Gastrocnemius medialis (tissue), 4 donors: ENCODE measurements at regions not wholly inside any gene's neighbourhood (a gene's known extent, or its start where the extent isn't known, plus 50 kb on each side); places are given as distances from the start of the nearest gene placed in this dataset.

ENCODE experiments used
- ATAC-seq, 2 donors: fragments of 150-250 bp; one replicate each; pipeline ENCODE4 v1.9.1; 2016
- DNase-seq, 2 donors: peaks; one replicate each; pipeline ENCODE4 v3.0.0-alpha.2; 2019
- H3K27ac ChIP-seq, 4 donors: fragments of 200-600 bp; sonication (generic); 1 replicate in 1 of 4; 2 replicates in 3 of 4; pipeline ENCODE4 v1.5.1; 2016 to 2018; ENCODE audit warnings: mild to moderate bottlenecking in 2 of 4, moderate library complexity in 1 of 4
- H3K27me3 ChIP-seq, 3 donors: fragments of 200-600 bp; sonication (generic) in 2 of 3; 1 replicate in 1 of 3; 2 replicates in 2 of 3; pipeline versions ENCODE4 v1.5.1 to v1.6.0; 2016 to 2019; ENCODE audit warnings: mild to moderate bottlenecking in 1 of 3, moderate library complexity in 1 of 3
- H3K36me3 ChIP-seq, 2 donors: fragments of 200-600 bp; sonication (generic) in 1 of 2; one replicate each; pipeline ENCODE4 v1.5.1; 2017 to 2018
- H3K4me1 ChIP-seq, 2 donors: fragments of 200-600 bp; sonication (generic) in 1 of 2; one replicate each; pipeline ENCODE4 v1.5.1; 2016 to 2017; ENCODE audit warnings: mild to moderate bottlenecking in 2 of 2
- H3K4me3 ChIP-seq, 4 donors: fragments of 200-600 bp; sonication (generic) in 3 of 4; 1 replicate in 1 of 4; 2 replicates in 3 of 4; pipeline ENCODE4 v1.5.1; 2016 to 2019; ENCODE audit warnings: mild to moderate bottlenecking in 2 of 4
- H3K9me3 ChIP-seq, 3 donors: fragments of 200-600 bp; sonication (generic) in 2 of 3; 1 replicate in 1 of 3; 2 replicates in 2 of 3; pipeline ENCODE4 v1.5.1; 2016 to 2019
- POLR2A ChIP-seq, 2 donors: fragments of 450-650 bp; IDR thresholded peaks; one replicate each; pipeline ENCODE4 v1.6.1; 2017; ENCODE audit warnings: antibody characterized with exemption in 2 of 2, mild to moderate bottlenecking in 2 of 2, moderate library complexity in 2 of 2
- in situ Hi-C, 4 donors: fragments of 200-750 bp; cut with MboI; loops; one replicate each; pipeline versions ENCODE4 v1.15.0 to v1.8.0; 2017; ENCODE audit warnings: low sequenced_read_pairs in 4 of 4
- intact Hi-C: fragments of 100-400 bp; cut with DNase I; formaldehyde crosslinking; loops from one replicate; pipeline ENCODE4 v1.15.1; 2023; ENCODE audit warnings: low total_unique reads
- TF ChIP-seq, protein P1 (sequence below), 5 experiments: fragments of 450-650 bp in 3 of 5; fragments of 200-600 bp in 2 of 5; sonication (generic) in 2 of 5; IDR thresholded peaks in 4 of 5; conservative IDR thresholded peaks in 1 of 5; 1 replicate in 4 of 5; 2 replicates in 1 of 5; pipeline ENCODE4 v1.5.1; 2016 to 2019; ENCODE audit warnings: antibody characterized with exemption in 5 of 5, mild to moderate bottlenecking in 3 of 5, moderate library complexity in 3 of 5

DNA sequence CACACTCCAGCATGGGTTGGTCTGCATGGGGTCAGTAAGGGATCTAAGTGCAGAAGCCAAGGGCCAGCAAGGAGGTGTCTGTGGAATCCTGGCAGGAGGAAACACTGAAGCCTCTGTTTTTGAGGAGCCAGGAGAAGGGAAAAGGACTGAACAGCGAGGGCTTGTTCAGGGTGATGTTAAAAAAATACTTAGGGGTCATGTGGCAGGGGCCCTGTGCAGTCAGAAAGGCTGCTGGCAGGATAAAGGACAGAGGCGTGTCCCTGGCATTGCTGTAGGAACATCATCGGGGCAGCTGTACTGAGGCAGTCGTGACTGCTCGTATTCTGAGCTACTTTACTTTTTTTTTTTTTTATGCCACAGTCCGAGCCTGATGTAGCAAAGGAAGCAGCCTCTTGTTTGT lies 127.1 kb upstream of the ZFP64 start:
- Histone ChIP-seq H3K4me1 (no peaks in the 10 kb centered on the region), H3K9me3 (no peaks in the 10 kb centered on the region), H3K4me3 (no peak overlapping the region), H3K27me3 (no peaks in the 10 kb centered on the region), H3K36me3 (no peaks in the 10 kb centered on the region), H3K27ac (no peak overlapping the region)
- no peak for ATAC-seq
- TF ChIP-seq, protein P1, sequence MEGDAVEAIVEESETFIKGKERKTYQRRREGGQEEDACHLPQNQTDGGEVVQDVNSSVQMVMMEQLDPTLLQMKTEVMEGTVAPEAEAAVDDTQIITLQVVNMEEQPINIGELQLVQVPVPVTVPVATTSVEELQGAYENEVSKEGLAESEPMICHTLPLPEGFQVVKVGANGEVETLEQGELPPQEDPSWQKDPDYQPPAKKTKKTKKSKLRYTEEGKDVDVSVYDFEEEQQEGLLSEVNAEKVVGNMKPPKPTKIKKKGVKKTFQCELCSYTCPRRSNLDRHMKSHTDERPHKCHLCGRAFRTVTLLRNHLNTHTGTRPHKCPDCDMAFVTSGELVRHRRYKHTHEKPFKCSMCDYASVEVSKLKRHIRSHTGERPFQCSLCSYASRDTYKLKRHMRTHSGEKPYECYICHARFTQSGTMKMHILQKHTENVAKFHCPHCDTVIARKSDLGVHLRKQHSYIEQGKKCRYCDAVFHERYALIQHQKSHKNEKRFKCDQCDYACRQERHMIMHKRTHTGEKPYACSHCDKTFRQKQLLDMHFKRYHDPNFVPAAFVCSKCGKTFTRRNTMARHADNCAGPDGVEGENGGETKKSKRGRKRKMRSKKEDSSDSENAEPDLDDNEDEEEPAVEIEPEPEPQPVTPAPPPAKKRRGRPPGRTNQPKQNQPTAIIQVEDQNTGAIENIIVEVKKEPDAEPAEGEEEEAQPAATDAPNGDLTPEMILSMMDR (IDR thresholded peaks at IDR 0.05 in 4 of 5, conservative IDR thresholded peaks at IDR 0.05 in 1 of 5), result no peak
- TF ChIP-seq POLR2A (IDR thresholded peaks at IDR 0.05), result no peak
- DNase-seq, result no peak
- in situ Hi-C loops, result loop anchor here in 1 of 4 donors (25.0 kb wide), 1 partner anchor 1219 kb away; no protein-coding TSS in a partner anchor
- intact Hi-C loops, result no loop called here

DNA sequence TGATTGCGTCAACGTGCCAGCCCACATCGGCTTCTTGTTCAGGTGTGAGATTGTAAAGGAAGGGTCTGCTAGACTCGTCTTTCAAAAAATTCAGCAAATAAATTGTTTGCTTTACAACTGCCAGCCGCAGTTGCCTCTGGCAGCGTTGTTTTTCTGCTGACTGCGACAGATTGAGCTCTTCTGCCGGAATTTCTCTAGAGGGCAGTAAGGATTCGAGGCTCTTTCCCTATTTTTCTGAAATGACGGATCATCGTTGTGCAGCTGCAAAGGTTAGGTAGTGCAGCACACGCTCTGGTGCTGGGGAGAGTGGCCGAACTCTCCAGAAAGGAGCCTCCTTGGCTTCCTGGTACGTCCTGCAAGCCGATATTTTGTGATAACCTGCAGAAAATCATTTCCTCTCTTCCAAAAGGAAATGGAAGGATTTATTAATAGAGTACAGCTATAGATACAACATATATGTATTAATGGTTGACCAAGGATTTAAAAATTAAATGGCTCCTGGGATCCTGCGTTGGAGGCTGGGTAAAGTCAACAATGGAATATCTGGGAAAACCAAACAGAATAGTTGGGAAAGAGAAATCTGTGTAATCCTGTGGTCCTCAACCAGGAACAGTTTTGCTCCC lies 121.9 kb upstream of the ZFP64 start:
- Histone ChIP-seq H3K36me3 (no peaks in the 10 kb centered on the region), H3K27ac (no peak overlapping the region), H3K4me1 (peaks cover 3 to 5% of the 10 kb centered on the region in 2 donors), H3K9me3 (no peaks in the 10 kb centered on the region), H3K4me3 (no peak overlapping the region), H3K27me3 (no peaks in the 10 kb centered on the region)
- intact Hi-C loops, result no loop called here
- in situ Hi-C loops, result loop anchor here in 2 of 4 donors (5.0 to 25.0 kb wide), 2 partner anchors 1224 to 1234 kb away; no protein-coding TSS in a partner anchor
- DNase-seq (no peak), ATAC-seq (no peak)
- TF ChIP-seq, protein P1 (IDR thresholded peaks at IDR 0.05 in 4 of 5, conservative IDR thresholded peaks at IDR 0.05 in 1 of 5), result no peak
- TF ChIP-seq POLR2A (IDR thresholded peaks at IDR 0.05), result no peak

DNA sequence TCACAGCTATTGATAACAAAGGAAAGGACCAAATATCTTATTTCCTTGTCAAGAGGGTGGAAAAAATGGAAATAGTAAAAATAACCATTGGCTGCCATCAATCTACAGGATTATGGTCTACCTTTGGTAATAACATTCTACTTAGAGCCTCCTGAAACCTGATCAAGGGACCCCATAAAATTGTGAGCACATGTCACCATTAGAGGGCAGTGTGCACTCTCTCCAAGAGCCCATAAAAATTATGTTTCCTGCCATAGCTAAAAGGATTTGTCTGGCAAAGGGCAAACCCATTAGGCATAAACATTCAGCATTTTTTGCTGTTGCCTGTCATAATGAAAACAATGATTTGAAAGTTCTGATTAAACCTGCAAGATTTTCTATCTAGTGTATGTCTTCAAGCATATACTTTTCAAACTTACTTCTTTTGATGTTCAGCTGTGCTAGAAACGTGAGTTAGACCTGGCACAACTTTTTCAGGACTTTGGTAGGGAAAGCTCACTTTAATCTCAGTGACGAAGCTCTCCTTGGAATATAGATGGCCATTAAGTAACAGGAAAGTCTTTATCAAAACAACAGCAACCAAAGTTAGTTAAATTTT lies 120.7 kb upstream of the ZFP64 start:
- Histone ChIP-seq H3K27ac (no peak overlapping the region), H3K36me3 (no peaks in the 10 kb centered on the region), H3K4me1 (peaks cover 3 to 5% of the 10 kb centered on the region in 2 donors), H3K9me3 (no peaks in the 10 kb centered on the region), H3K4me3 (no peak overlapping the region), H3K27me3 (no peaks in the 10 kb centered on the region)
- no peak for TF ChIP-seq POLR2A (IDR thresholded peaks at IDR 0.05)
- TF ChIP-seq, protein P1 (IDR thresholded peaks at IDR 0.05 in 4 of 5, conservative IDR thresholded peaks at IDR 0.05 in 1 of 5), result peak in 3 of 5 experiments; percentile 14 to 50 (median 50)
- in situ Hi-C loops, result loop anchor here in 2 of 4 donors (5.0 to 25.0 kb wide), 2 partner anchors 1225 to 1235 kb away; no protein-coding TSS in a partner anchor
- intact Hi-C loops, result no loop called here
- DNase-seq (no peak), ATAC-seq (no peak)

DNA sequence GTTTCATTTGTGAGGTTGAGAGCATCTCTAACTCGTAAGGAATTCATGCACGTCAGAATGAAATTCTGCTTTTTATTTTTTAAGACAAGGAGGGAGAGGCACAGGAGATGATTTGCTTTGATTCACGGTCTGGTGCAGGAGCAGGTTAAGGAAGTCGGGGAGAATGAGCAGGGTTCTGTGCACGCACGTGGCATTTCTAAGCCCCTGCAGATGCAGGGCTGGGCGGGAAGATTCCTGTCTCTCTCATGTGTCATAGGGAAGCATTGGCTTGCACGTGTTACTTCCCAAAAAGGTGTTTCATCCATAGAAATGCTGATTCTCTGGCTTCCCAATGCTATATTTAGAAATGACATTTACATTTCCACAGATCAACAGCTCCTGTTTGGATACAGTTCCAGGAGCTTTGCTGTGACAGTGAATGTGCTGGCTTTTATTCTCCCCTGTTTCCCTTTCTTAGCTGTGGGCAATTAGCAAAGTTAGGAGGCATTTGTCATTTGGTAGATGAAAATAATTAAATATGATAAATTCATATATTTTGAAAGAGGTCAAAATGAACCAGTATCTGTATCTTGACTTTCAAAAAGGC lies 119.7 kb upstream of the ZFP64 start:
- no peaks in the 10 kb centered on the region for H3K36me3 ChIP-seq
- ATAC-seq (no peak), DNase-seq (no peak)
- H3K4me3 ChIP-seq, result no peak overlapping the region
- H3K4me1 ChIP-seq, result peaks cover 3 to 5% of the 10 kb centered on the region in 2 donors
- no peaks in the 10 kb centered on the region for H3K9me3 ChIP-seq
- no peaks in the 10 kb centered on the region for H3K27me3 ChIP-seq
- in situ Hi-C loops (loop anchor here in 2 of 4 donors (5.0 to 25.0 kb wide), 2 partner anchors 1226 to 1236 kb away; no protein-coding TSS in a partner anchor), intact Hi-C loops (no loop called here)
- no peak for TF ChIP-seq POLR2A (IDR thresholded peaks at IDR 0.05)
- TF ChIP-seq, protein P1 (IDR thresholded peaks at IDR 0.05 in 4 of 5, conservative IDR thresholded peaks at IDR 0.05 in 1 of 5), result no peak
- H3K27ac ChIP-seq, result no peak overlapping the region
